Aorta (tissue), 5 donors: ENCODE measurements at regions not wholly inside any gene's neighbourhood (a gene's known extent, or its start where the extent isn't known, plus 50 kb on each side); places are given as distances from the start of the nearest gene placed in this dataset.

Source experiments
- ATAC-seq: fragments of 200-7000 bp; cut with Tn5 transposase; one replicate; pipeline ENCODE4 v1.9.1; 2022; ENCODE audit warnings: moderate library complexity; ENCODE audit not compliant: low FRiP score
- DNase-seq, 2 donors: peaks; one replicate each; pipeline ENCODE4 v3.0.0-alpha.2; 2020
- H3K27ac ChIP-seq, 2 donors: one replicate each; pipeline ENCODE4 v1.5.1; 2013; ENCODE audit warnings: low read length in 2 of 2, mild to moderate bottlenecking in 2 of 2, moderate library complexity in 2 of 2, control low read depth in 1 of 2, inconsistent platforms in 1 of 2, low read depth in 1 of 2
- H3K27me3 ChIP-seq, 2 donors: one replicate each; pipeline ENCODE4 v1.6.1; 2013; ENCODE audit warnings: control low read depth in 1 of 2, low read length in 1 of 2, mild to moderate bottlenecking in 1 of 2, moderate library complexity in 1 of 2; ENCODE audit not compliant: insufficient read depth in 2 of 2, control insufficient read depth in 1 of 2
- H3K36me3 ChIP-seq, 2 donors: one replicate each; pipeline ENCODE4 v1.6.1; 2013; ENCODE audit warnings: control low read depth in 1 of 2, low read length in 1 of 2, mild to moderate bottlenecking in 1 of 2; ENCODE audit not compliant: insufficient read depth in 2 of 2, control insufficient read depth in 1 of 2
- H3K4me1 ChIP-seq, 2 donors: one replicate each; pipeline ENCODE4 v1.6.1; 2013; ENCODE audit warnings: low read length in 2 of 2, control low read depth in 1 of 2, mild to moderate bottlenecking in 1 of 2, moderate library complexity in 1 of 2; ENCODE audit not compliant: insufficient read depth in 2 of 2, control insufficient read depth in 1 of 2
- H3K4me3 ChIP-seq, 2 donors: one replicate each; pipeline ENCODE4 v1.5.1; 2013; ENCODE audit warnings: low read length in 2 of 2, control low read depth in 1 of 2, mild to moderate bottlenecking in 1 of 2
- H3K9me3 ChIP-seq: one replicate; pipeline ENCODE4 v1.6.1; 2013; ENCODE audit warnings: mild to moderate bottlenecking, low read length; ENCODE audit not compliant: control insufficient read depth
- WGBS, 2 donors: extraction: QIAGEN DNeasy Blood & Tissue Kit; methylation state at CpG; one replicate each; pipeline ENCODE4 v1.1.7; 2013; 5-methylcytosine and 5-hydroxymethylcytosine counted together
- intact Hi-C, 2 donors: fragments of 100-400 bp; cut with DNase I; formaldehyde crosslinking; loops; one replicate each; pipeline versions ENCODE4 v1.14.2 to v1.15.0; 2022
- donor health status: healthy with polysubstance abuse.
- donor health status: Bipolar disorder and iron deficiency.
- donor health status: DM: no; HTN: no; CAD: no.
- donor health status: DM: no; HTN: no; CAD: no.
- donor health status: DM: yes; HTN: yes; CAD: no.

GRCh38 chr7:19488056-19488455 lies 220.8 kb downstream of the POLR1F start:
- peak; percentile 44 for ATAC-seq
- no peak for DNase-seq
- 90 to 97% methylated on average over 2 of the region's 2 CpGs for WGBS, 2 donors
- Histone ChIP-seq H3K27ac (no peak overlapping the region), H3K27me3 (no peaks in the 10 kb centered on the region), H3K9me3 (no peaks in the 10 kb centered on the region), H3K4me3 (no peak overlapping the region), H3K4me1 (no peaks in the 10 kb centered on the region), H3K36me3 (no peaks in the 10 kb centered on the region)
- intact Hi-C loops = no loop called here

GRCh38 chr7:19482628-19483027 lies 226.2 kb downstream of the POLR1F start:
- H3K9me3 ChIP-seq = peaks cover 5% of the 10 kb centered on the region
- no peaks in the 10 kb centered on the region for H3K27me3 ChIP-seq
- H3K4me3 ChIP-seq = no peak overlapping the region
- no peak overlapping the region for H3K27ac ChIP-seq
- 70 to 75% methylated on average over 2 of the region's 2 CpGs for WGBS, 2 donors
- no peaks in the 10 kb centered on the region for H3K4me1 ChIP-seq
- DNase-seq = no peak
- ATAC-seq = no peak
- no peaks in the 10 kb centered on the region for H3K36me3 ChIP-seq
- intact Hi-C loops = no loop called here

GRCh38 chr7:19480383-19480782 lies 228.5 kb downstream of the POLR1F start:
- Histone ChIP-seq H3K36me3 (no peaks in the 10 kb centered on the region), H3K27me3 (no peaks in the 10 kb centered on the region), H3K4me1 (no peaks in the 10 kb centered on the region), H3K9me3 (peaks cover 5% of the 10 kb centered on the region), H3K27ac (no peak overlapping the region), H3K4me3 (no peak overlapping the region)
- ATAC-seq (no peak), DNase-seq (no peak)
- 89 to 92% methylated on average over 3 of the region's 3 CpGs for WGBS, 2 donors
- intact Hi-C loops = no loop called here

GRCh38 chr7:19470031-19470430 lies 238.8 kb downstream of the POLR1F start:
- WGBS, 2 donors = 7 to 10% methylated on average over 3 of the region's 3 CpGs
- Histone ChIP-seq H3K36me3 (no peaks in the 10 kb centered on the region), H3K4me3 (no peak overlapping the region), H3K27me3 (no peaks in the 10 kb centered on the region), H3K27ac (no peak overlapping the region), H3K9me3 (no peaks in the 10 kb centered on the region), H3K4me1 (no peaks in the 10 kb centered on the region)
- no peak for DNase-seq
- intact Hi-C loops = no loop called here
- no peak for ATAC-seq

- Histone ChIP-seq H3K4me1 (no peaks in the 10 kb centered on the region), H3K36me3 (no peaks in the 10 kb centered on the region), H3K9me3 (no peaks in the 10 kb centered on the region), H3K4me3 (no peak overlapping the region), H3K27me3 (no peaks in the 10 kb centered on the region), H3K27ac (no peak overlapping the region)
- DNase-seq (no peak), ATAC-seq (no peak)
- 30% methylated on average over 3 of the region's 3 CpGs for WGBS, 2 donors
- intact Hi-C loops = no loop called here
Observed at GRCh38 chr7:19465861-19466260, 243.0 kb downstream of the POLR1F start.

- no peak for DNase-seq
- ATAC-seq = no peak
- Histone ChIP-seq H3K4me3 (no peak overlapping the region), H3K4me1 (no peaks in the 10 kb centered on the region), H3K27ac (no peak overlapping the region), H3K36me3 (no peaks in the 10 kb centered on the region), H3K27me3 (no peaks in the 10 kb centered on the region), H3K9me3 (no peaks in the 10 kb centered on the region)
- WGBS, 2 donors = 80 to 85% methylated on average over 4 of the region's 4 CpGs
- intact Hi-C loops = no loop called here
Observed at GRCh38 chr7:19464751-19465150, 244.1 kb downstream of the POLR1F start.

- no peaks in the 10 kb centered on the region for H3K36me3 ChIP-seq
- no peak overlapping the region for H3K4me3 ChIP-seq
- H3K9me3 ChIP-seq = no peaks in the 10 kb centered on the region
- intact Hi-C loops = no loop called here
- no peak overlapping the region for H3K27ac ChIP-seq
- H3K4me1 ChIP-seq = no peaks in the 10 kb centered on the region
- no peak for DNase-seq
- H3K27me3 ChIP-seq = no peaks in the 10 kb centered on the region
- no peak for ATAC-seq
- WGBS, 2 donors = 77 to 80% methylated on average over 3 of the region's 3 CpGs
Observed at GRCh38 chr7:19464241-19464640, 244.6 kb downstream of the POLR1F start.

- ATAC-seq = no peak
- Histone ChIP-seq H3K9me3 (no peaks in the 10 kb centered on the region), H3K27ac (no peak overlapping the region), H3K4me3 (no peak overlapping the region), H3K36me3 (no peaks in the 10 kb centered on the region), H3K4me1 (no peaks in the 10 kb centered on the region), H3K27me3 (no peaks in the 10 kb centered on the region)
- WGBS, 2 donors = 91 to 95% methylated on average over 3 of the region's 3 CpGs
- DNase-seq = no peak
- intact Hi-C loops = no loop called here
Observed at GRCh38 chr7:19463581-19463980, 245.3 kb downstream of the POLR1F start.

GRCh38 chr7:19455623-19456022 lies 253.2 kb downstream of the POLR1F start:
- no peak overlapping the region for H3K4me3 ChIP-seq
- no peaks in the 10 kb centered on the region for H3K4me1 ChIP-seq
- WGBS, 2 donors = 33 to 37% methylated on average over 2 of the region's 2 CpGs
- H3K27me3 ChIP-seq = no peaks in the 10 kb centered on the region
- no peak for ATAC-seq
- intact Hi-C loops = no loop called here
- H3K36me3 ChIP-seq = no peaks in the 10 kb centered on the region
- peaks cover 1% of the 10 kb centered on the region for H3K9me3 ChIP-seq
- H3K27ac ChIP-seq = no peak overlapping the region
- DNase-seq = no peak
